AG04449 (cell line): ENCODE measurements at regions not wholly inside any gene's neighbourhood (a gene's known extent, or its start where the extent isn't known, plus 50 kb on each side); places are given as distances from the start of the nearest gene placed in this dataset.

Source experiments
- CTCF ChIA-PET: fragments of 350-600 bp; formaldehyde crosslinking; extraction: SDS; loops from one replicate; lab custom pipeline; 2021; ENCODE audit warnings: antibody characterized with exemption; lab: Yijun Ruan, JAX
- POLR2A ChIA-PET: fragments of 400-600, 350-600 bp; formaldehyde crosslinking; extraction: SDS; loops from one replicate; lab custom pipeline; 2020; ENCODE audit warnings: antibody characterized with exemption, inconsistent platforms; lab: Yijun Ruan, JAX
- DNase-seq: peaks from one replicate; pipeline ENCODE4 v3.0.0-alpha.2; 2010; ENCODE audit warnings: low read depth, low spot score
- H3K4me3 ChIP-seq: 2 replicates; pipeline ENCODE4 v1.5.1; 2011; ENCODE audit warnings: low read depth, mild to moderate bottlenecking, control low read depth, low read length
- TF ChIP-seq, protein P1 (sequence below): IDR thresholded peaks from one replicate; pipeline ENCODE4 v1.5.1; 2011; ENCODE audit warnings: mild to moderate bottlenecking, moderate library complexity, low read length, control low read depth, inconsistent platforms; ENCODE audit not compliant: insufficient read depth; ENCODE audit errors: missing control alignments

GRCh38 chr7:12765431-12766100 is 78.1 kb downstream of the ARL4A start:
- TF ChIP-seq, protein P1, sequence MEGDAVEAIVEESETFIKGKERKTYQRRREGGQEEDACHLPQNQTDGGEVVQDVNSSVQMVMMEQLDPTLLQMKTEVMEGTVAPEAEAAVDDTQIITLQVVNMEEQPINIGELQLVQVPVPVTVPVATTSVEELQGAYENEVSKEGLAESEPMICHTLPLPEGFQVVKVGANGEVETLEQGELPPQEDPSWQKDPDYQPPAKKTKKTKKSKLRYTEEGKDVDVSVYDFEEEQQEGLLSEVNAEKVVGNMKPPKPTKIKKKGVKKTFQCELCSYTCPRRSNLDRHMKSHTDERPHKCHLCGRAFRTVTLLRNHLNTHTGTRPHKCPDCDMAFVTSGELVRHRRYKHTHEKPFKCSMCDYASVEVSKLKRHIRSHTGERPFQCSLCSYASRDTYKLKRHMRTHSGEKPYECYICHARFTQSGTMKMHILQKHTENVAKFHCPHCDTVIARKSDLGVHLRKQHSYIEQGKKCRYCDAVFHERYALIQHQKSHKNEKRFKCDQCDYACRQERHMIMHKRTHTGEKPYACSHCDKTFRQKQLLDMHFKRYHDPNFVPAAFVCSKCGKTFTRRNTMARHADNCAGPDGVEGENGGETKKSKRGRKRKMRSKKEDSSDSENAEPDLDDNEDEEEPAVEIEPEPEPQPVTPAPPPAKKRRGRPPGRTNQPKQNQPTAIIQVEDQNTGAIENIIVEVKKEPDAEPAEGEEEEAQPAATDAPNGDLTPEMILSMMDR: no peak
- ChIA-PET POLR2A (no interaction called here), CTCF (no interaction called here)
- DNase-seq: no peak
- no peak overlapping the region for H3K4me3 ChIP-seq

GRCh38 chr7:12766416-12766815 is 79.0 kb downstream of the ARL4A start:
- CTCF ChIA-PET: no interaction called here
- TF ChIP-seq, protein P1: no peak
- POLR2A ChIA-PET: no interaction called here

GRCh38 chr7:12768948-12769347 is 81.5 kb downstream of the ARL4A start:
- DNase-seq: no peak
- TF ChIP-seq, protein P1: no peak
- CTCF ChIA-PET: no interaction called here
- POLR2A ChIA-PET: no interaction called here
- no peak overlapping the region for H3K4me3 ChIP-seq

More at GRCh38 chr7:12766416-12766815, 79.0 kb downstream of the ARL4A start:
- no peak for DNase-seq
- H3K4me3 ChIP-seq: no peak overlapping the region

GRCh38 chr7:12769444-12769843 is 82.0 kb downstream of the ARL4A start:
- CTCF ChIA-PET: no interaction called here
- no peak overlapping the region for H3K4me3 ChIP-seq
- no peak for DNase-seq
- TF ChIP-seq, protein P1: no peak
- POLR2A ChIA-PET: no interaction called here

- POLR2A ChIA-PET: no interaction called here
- no peak overlapping the region for H3K4me3 ChIP-seq
- CTCF ChIA-PET: no interaction called here
- TF ChIP-seq, protein P1: no peak
- no peak for DNase-seq
Observed at GRCh38 chr7:12770227-12770975, 83.0 kb downstream of the ARL4A start.

DNA sequence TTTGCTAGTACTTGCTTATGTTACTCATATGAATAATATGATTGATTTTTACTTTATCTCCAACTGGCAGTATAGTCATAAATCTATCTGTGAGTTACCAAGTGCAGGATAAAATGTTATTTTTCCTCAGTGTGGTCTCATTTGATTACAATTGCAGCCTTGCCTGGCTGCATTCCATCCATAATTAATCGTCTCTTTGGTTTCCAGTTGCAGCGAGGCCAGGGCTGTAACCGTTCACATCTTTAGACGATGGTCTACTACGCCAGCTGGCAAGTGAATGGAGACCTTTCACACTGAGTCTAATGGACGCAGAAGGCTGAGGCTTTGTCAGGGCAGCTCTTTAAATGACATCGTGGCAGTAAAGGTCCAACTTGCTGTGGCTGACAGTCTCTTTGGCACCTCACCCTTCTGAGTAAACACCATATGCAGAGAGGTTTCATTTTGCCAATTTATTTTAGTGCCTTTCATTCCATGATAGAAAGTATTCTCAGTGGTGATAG is 84.0 kb downstream of the ARL4A start:
- H3K4me3 ChIP-seq: no peak overlapping the region
- POLR2A ChIA-PET: no interaction called here
- TF ChIP-seq, protein P1: no peak
- CTCF ChIA-PET: no interaction called here
- DNase-seq: no peak
